NCI-H128 (cell line): ENCODE measurements at regions not wholly inside any gene's neighbourhood (a gene's known extent, or its start where the extent isn't known, plus 50 kb on each side); places are given as distances from the start of the nearest gene placed in this dataset.

Experiments
- DNase-seq: peaks from one replicate; lab custom pipeline; 2025; ENCODE audit not compliant: unreplicated experiment; lab: John Stamatoyannopoulos, UW

DNA sequence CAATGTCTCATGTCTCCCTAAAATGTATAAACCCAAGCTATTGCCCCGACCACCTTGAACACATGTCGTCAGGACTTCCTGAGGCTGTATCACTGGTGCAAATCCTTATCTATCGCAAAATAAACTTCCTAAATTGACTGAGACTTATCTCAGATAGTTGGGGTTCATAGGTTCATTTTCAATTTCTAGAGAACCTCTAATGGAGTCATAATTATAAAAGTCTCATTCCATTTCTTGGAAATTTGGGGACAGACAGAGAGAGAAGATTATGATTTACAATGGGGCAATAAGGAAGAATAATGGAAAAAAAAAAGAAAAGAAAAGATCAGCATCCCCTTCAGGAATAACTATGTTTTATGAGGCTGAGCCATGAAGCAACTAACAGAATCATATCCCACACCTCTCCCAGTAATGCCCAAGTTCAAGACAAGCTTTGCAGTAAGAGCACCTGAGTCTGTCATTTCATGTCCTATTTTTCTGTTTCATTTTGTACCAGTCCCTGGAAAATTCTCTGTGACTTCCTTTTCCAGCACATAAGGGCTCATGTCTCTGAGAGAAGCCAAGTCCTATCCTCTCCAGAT, 70.0 kb upstream of the ETS2 start:
- DNase-seq, result no peak

DNA sequence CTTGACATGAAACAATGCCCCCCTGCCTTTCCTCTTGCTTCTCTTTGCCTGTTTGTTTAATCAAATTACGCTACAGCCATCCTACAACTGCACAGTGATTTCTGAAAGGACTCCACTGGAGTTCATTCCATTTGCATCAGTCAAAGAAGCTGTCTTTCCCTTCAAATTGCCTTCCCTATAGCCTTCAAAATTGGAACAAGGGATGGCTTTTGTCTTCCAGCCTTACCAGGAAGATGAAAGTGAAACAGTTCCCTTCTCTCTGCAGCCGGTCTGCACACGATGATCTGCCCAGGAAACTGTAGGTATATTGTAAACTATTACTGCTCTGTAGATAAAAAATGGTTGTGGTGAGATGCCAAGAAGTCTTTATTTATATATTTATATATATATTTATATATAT, 65.6 kb upstream of the ETS2 start:
- DNase-seq, result no peak

DNA sequence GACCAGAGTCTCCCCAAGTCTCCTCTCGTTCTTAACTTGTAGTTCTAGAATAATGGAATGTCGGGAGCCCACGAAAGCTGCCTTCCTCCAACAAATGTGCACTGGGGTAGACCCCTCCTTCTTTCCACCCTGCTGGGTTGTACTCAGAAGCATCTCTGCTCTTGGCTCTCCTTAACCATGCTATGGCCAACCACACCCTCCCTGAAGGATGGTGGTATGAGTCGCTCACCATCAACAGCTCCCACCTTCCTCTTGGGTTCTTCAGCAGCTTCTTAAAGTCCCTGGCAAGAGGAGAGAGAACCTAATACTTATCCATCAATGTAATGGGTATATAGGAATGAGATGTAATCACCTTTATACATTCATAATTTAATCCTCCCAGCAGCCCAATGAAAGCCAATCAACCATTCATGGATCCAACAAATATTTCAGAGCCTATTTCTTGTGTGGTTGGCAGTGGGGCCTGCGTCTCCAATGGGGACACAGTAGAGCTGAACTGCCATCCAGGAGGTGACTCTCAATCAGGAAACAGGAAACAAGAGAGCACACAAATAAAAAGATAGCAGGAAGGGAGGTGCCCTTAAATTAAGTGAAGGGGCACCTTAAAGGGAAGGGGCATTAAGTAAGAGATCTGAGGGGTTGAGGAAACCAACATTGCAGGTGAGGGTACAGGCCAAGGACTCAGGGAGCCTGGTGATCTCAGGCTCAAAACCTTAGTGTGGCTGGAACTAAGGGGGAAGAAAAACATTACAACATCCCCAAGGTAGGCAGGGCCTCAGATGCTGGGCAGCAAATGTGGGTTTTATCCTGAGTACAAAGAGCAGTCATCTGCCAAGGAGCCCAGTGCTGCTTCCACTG, 64.4 kb upstream of the ETS2 start:
- no peak for DNase-seq

DNA sequence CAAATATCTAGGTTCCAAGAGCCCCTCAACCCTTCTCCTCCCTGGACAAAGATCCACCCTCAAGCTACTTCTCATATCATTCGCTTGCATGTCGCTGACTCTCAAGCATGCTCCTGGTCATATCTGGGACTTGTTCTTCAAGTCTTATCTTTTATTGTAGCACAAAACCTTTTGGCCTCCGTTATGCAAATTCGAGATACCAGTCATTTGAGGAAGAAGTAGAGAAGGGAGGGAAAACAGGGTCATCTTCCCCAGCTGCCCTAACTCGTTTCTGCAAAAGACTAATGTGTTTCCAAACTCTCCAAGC, 63.8 kb upstream of the ETS2 start:
- DNase-seq, result no peak

DNA sequence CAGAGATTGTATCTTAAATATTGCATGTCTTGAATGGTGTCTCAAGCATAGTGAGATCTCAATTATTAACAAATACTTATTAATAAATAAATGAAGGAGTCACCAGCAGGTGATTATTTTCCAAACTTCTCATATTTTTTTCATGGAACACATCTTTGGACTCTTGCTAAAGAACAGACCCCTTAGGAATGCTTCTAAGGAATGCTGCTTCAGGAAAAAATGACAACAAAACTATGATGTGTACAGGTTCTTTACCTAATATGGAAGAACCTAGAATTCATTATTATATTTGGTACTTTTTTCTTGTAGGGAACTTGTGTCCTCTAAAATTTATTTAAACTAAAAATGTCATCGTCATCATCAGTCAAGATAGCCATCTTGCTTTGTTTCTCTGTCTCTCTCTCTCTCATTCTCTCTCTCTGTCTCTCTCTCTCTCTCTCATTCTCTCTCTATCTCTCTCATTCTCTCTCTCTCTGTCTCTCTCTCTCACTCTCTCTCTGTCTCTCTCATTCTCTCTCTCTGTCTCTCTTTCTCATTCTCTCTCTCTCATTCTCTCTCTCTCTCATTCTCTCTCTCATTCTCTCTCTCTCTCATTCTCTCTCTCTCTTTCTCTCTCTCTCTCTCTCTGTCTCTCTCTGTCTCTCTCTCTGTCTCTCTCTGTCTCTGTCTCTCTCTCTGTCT, 63.0 kb upstream of the ETS2 start:
- no peak for DNase-seq

DNA sequence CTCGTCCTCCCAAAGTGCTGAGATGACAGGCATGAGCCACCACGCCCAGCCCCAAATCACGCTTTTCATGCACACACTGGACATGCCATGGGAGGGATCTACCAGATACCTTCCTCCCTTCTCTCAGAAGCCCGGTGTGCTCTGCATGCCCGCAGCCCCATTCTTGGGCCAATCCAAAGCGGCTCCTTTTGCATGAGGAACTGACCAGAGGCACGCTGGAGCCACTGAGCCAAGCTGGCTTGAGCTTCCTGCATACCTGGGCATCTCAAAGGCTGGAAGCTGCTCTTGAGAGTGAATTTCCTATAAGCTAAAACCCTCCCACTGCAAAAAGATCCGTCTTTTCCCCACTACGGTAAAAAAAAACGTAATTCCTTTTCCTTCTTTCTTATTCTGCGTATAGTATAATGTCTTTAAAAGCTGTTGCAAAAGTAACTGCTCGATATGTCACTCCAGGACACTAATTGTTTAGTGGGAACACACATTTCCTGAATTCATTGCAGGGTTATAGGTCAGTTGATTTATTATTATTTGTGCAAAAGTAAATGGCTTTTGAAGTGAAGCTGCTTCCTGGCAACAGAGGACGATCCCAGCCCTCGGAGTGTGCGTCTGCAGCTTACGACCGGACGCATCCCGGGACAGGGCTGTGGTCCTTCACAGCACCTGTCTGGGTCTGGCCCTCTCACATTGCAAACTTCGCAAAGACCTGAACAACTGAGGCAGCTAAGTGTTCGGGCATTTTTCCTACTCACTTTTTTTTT, 61.8 kb upstream of the ETS2 start:
- no peak for DNase-seq

DNA sequence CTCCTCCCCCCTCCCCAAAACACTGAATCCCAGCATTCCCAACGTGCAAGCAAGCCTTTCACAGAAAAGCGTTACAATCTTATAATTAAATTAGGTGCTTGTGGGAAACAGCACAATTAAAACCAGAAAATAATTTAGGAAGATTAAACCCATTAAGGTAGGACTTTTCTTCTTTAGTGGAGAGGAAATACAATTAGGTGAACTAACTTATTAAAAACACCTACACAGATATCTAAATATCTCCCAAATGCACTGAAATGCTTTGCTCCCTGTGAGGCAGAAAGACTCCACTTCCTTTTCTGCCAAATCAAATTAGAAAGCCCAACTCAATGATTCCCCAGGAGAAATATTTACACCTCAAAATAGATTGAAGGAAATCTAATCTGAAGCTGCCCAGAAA, 60.9 kb upstream of the ETS2 start:
- no peak for DNase-seq

DNA sequence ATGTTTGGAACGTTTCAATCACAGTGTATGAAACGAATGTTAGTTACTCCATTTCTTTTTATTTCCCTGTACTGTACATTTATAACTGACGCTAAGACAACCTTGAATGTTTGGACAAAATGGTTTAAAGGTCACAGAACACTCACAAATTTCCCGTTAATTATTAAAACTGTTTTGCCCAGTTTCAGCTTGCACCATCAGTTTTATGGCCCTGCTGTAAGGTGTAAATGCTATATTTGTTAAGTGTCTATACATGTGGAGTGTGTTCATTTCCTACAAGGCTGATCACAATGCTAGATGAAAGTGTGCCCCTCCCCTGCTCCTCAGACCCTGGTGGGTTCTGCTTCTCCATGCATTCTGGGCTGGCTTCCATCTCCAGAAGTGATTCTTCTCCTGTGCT, 57.9 kb upstream of the ETS2 start:
- no peak for DNase-seq

DNA sequence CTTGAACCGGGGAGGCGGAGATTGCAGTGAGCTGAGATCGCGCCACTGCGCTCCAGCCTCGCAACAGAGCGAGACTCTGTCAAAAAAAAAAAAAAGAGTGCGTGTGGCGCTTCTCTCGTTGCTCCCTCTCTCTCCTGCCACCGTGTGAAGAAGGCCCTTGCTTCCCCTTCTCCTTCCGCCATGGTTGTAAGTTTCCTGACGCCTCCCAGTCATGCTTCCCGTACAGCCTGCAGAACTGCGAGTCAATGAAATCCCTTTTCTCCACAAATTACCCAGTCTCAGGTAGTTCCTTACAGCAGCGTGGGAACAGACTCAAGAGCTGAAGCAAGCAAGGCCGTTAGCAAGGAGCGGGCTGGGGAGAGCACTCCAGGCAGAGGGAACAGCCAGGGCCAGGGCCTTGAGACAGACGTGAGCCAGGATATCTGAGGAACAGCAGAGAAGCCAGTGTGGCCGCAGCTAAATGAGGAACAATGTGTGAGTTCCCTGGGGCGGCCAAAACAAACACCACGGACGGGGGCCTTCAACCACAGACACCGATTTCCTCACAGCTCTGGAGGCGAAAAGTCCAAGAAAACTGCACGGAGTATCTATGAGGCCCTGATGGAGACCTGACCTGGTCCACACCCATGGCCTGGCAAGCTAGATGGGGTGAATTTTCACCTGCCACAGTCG, 54.2 kb upstream of the ETS2 start:
- no peak for DNase-seq

DNA sequence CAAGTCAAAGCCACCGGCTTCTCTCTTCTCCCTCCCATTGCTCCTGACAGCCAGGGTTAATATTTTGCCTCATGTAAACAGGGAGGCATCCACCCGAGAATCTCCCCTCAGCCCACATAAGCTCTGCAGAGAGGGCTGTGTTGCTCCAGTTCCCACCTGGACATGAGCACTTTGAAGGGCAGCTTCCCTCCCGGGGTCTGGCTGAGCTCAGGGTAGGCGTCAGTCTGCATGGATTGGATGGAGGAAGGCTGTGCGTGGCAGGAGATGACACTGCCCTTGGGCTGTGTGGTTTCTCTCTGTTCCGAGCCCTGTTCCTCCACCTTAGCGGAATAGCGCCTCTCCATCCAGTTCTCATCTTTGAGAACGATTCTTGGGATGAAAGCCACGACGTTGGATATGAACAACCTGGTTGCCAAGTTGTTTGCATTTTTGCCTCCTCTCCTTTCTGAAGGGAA, 53.7 kb upstream of the ETS2 start:
- no peak for DNase-seq

DNA sequence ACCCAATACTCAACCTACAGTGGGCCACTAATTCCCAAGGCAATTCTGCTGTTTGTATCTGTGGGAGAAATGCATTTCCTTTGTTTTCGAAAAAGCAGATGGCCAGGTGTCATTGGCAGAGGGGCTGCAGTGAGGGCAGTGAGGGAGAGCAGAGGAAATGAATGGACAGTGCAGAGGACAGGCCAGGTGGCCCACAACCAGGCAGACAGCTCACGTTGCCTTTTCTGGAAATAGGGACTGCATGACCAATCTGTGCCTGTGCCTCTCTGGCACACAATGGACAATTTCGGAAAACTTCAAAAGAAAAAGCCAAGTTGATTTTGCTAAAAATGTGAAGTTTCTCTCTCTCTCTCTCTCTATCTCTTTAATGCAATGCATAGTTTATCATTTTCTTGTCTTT, 52.6 kb upstream of the ETS2 start:
- DNase-seq, result no peak

DNA sequence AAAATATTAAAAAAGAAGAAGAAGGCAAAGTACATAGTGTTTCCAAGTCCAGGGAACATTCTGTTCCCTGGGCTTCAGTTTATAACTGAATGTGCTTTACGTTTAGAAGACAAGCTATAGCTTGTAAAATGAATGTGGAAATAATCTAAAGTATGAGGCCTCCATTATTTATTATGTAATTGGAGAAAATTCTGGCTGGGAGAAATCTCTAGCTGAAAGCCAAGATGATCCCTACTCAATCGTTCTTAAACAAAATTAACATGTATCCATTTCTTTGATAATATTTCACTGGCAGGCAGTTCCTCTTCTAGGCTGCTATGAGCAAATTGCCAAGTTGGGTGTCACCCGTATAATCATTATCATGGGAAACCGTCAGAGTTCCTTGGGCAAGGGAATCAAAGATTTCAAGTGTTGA, 52.2 kb upstream of the ETS2 start:
- DNase-seq, result no peak
